Activated CD8-positive, alpha-beta T cell treated with anti-CD3 and anti-CD28 coated beads for 36 hours (primary cell): ENCODE measurements at regions not wholly inside any gene's neighbourhood (a gene's known extent, or its start where the extent isn't known, plus 50 kb on each side); places are given as distances from the start of the nearest gene placed in this dataset.

ENCODE experiments used
- ATAC-seq: fragments of 200-7000 bp; cut with Tn5 transposase; one replicate; pipeline ENCODE4 v1.10.0; 2021; ENCODE audit warnings: mild to moderate bottlenecking, moderate library complexity
- CTCF ChIA-PET: fragments of 350-600 bp; sonication (Branson Sonifier 250); formaldehyde crosslinking; loops from one replicate; lab custom pipeline; 2021; ENCODE audit warnings: antibody characterized with exemption; lab: Charles Lee
- POLR2A ChIA-PET: fragments of 350-600 bp; sonication (Branson Sonifier 250); formaldehyde crosslinking; loops from one replicate; lab custom pipeline; 2021; ENCODE audit warnings: antibody characterized with exemption; lab: Charles Lee
- DNase-seq: peaks from one replicate; pipeline ENCODE4 v3.0.0-alpha.2; 2020
- H3K27ac Mint-ChIP-seq: one replicate; pipeline ENCODE4 v1.8.0; 2021; ENCODE audit warnings: mild to moderate bottlenecking, mixed read lengths
- H3K27me3 Mint-ChIP-seq: one replicate; pipeline ENCODE4 v1.8.0; 2021; ENCODE audit warnings: mixed read lengths
- H3K36me3 Mint-ChIP-seq: one replicate; pipeline ENCODE4 v1.8.0; 2021; ENCODE audit warnings: low read depth, mixed read lengths
- H3K4me1 Mint-ChIP-seq: one replicate; pipeline ENCODE4 v1.8.0; 2021; ENCODE audit warnings: low read depth, mixed read lengths
- H3K4me3 Mint-ChIP-seq: one replicate; pipeline ENCODE4 v1.8.0; 2021; ENCODE audit warnings: mild to moderate bottlenecking, moderate library complexity, mixed read lengths
- H3K9me3 Mint-ChIP-seq: one replicate; pipeline ENCODE4 v1.8.0; 2021; ENCODE audit warnings: mixed read lengths
- intact Hi-C: fragments of 100-400 bp; cut with micrococcal nuclease; formaldehyde crosslinking; loops from one replicate; pipeline ENCODE4 v1.10.0; 2022
- TF ChIP-seq, protein P1 (sequence below): fragments of 200-600 bp; IDR thresholded peaks from one replicate; pipeline ENCODE4 v1.8.0; 2022; ENCODE audit warnings: antibody characterized with exemption, mild to moderate bottlenecking

DNA sequence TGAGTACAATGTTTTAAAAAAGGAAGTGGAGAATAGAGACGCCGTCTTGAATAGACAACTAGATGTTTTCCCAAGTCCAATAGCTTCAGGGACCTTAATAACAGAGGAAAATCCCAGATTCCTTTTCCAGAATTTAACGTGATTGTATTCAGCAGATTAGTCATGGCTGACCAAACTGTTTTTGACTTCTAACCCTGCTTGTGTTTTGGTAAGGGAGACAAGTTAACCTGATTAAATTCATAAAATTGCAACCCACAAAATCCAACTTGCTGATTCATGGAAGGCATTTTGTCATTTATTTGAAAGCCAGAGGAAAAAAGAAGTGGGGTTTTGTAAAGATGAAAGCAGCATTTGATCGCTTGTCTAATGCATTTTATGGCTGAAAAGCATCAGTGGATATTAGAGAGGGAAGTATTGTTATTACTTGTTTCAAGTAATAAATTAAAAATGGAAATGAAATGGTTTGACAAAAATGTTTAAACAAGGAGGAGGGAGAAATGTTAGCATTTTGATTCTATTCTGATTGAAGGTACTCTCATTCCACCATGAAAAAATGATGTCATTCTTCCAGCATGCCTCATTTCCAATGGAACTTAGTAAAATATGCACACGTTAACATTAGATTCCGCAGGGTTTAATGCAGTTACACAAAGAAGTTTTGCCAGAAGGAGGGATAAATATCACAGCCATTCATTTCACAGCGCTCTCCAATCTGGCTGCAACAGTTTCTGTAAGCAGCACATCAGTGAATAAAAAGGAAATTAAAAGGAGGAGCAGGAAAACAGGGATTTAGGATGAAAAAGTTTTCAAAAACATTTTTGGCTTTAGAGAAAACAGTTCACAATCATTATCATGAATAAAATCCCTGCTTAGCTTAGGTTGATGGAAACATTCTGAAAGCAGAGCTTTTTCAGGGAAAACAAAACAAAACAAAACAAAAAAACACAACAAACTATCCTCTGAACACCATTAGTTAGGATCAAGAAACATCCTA lies 314.7 kb downstream of the PRR16 start:
- Mint-ChIP-seq H3K9me3 (peaks cover 7% of the 10 kb centered on the region), H3K36me3 (no peaks in the 10 kb centered on the region), H3K4me1 (no peaks in the 10 kb centered on the region), H3K4me3 (no peak overlapping the region), H3K27me3 (no peaks in the 10 kb centered on the region), H3K27ac (no peak overlapping the region)
- TF ChIP-seq, protein P1, sequence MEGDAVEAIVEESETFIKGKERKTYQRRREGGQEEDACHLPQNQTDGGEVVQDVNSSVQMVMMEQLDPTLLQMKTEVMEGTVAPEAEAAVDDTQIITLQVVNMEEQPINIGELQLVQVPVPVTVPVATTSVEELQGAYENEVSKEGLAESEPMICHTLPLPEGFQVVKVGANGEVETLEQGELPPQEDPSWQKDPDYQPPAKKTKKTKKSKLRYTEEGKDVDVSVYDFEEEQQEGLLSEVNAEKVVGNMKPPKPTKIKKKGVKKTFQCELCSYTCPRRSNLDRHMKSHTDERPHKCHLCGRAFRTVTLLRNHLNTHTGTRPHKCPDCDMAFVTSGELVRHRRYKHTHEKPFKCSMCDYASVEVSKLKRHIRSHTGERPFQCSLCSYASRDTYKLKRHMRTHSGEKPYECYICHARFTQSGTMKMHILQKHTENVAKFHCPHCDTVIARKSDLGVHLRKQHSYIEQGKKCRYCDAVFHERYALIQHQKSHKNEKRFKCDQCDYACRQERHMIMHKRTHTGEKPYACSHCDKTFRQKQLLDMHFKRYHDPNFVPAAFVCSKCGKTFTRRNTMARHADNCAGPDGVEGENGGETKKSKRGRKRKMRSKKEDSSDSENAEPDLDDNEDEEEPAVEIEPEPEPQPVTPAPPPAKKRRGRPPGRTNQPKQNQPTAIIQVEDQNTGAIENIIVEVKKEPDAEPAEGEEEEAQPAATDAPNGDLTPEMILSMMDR: no peak
- ChIA-PET CTCF (no interaction called here), POLR2A (no interaction called here)
- intact Hi-C loops: no loop called here
- ATAC-seq (no peak), DNase-seq (no peak)

DNA sequence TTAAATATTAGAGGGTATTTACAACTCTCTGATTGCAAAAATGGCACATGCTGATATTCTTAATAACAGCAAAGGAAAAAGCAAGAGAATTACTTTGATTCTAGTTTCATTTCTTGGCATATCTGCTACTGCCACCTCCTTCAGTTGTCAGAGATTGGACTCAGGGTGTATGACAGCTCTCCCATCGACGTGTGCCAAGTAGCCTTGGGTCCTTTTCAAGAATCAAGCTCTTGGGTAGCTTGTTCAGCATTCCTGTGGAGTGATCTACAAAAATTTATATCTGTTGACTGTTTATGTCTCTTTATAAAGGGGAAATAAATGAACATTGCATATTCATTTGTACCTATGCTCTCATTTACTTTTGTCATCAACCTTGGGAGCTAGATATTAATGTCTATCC lies 315.6 kb downstream of the PRR16 start:
- Mint-ChIP-seq H3K27ac (no peak overlapping the region), H3K36me3 (no peaks in the 10 kb centered on the region), H3K4me3 (no peak overlapping the region), H3K27me3 (no peaks in the 10 kb centered on the region), H3K9me3 (peaks cover 8% of the 10 kb centered on the region), H3K4me1 (no peaks in the 10 kb centered on the region)
- intact Hi-C loops: no loop called here
- DNase-seq (no peak), ATAC-seq (no peak)
- ChIA-PET CTCF (no interaction called here), POLR2A (no interaction called here)
- TF ChIP-seq, protein P1: no peak

DNA sequence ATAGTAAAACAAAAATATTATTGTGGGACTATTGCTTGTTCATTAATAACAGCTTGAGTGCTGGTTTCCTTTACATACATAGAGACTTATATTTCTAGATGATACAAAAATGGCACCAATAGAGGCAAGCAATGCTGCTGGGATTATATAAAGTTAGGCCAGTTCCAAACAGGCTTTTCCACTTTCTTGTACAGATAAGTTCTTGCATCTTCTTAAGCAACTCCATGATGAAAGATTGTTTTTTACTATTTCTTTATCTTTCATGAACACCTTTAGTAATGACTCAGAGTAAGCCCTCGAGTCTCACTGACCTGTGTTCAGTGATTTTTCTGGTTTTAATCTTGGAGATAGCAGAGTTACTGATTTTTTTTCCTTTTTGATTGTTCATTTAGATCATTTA lies 324.4 kb downstream of the PRR16 start:
- ATAC-seq (no peak), DNase-seq (no peak)
- ChIA-PET CTCF (no interaction called here), POLR2A (no interaction called here)
- Mint-ChIP-seq H3K36me3 (no peaks in the 10 kb centered on the region), H3K4me3 (no peak overlapping the region), H3K27me3 (no peaks in the 10 kb centered on the region), H3K9me3 (peaks cover 2% of the 10 kb centered on the region), H3K4me1 (no peaks in the 10 kb centered on the region), H3K27ac (no peak overlapping the region)
- intact Hi-C loops: no loop called here
- TF ChIP-seq, protein P1: no peak

DNA sequence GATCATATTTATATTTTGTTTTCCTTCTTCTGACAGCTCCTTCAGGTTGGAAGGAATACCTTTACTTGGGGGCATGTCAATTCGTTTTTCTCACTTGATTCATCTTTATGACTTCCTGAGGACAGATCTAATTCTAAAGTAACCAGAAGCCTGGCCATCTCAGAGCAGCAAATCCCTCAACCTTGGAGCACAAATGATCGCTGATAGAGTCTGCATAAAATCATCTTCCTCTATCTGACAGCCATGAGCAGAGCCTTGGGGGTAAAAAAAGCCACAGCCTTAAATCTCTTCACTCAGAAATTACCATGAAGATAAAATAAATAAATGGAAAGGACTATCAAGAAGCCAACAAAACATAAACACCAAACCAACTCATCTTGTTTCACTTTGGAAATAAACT lies 325.8 kb downstream of the PRR16 start:
- no peak for ATAC-seq
- CTCF ChIA-PET: no interaction called here
- no peak for DNase-seq
- TF ChIP-seq, protein P1: no peak
- H3K9me3 Mint-ChIP-seq: no peaks in the 10 kb centered on the region
- no peak overlapping the region for H3K27ac Mint-ChIP-seq
- POLR2A ChIA-PET: no interaction called here
- H3K4me3 Mint-ChIP-seq: no peak overlapping the region
- H3K27me3 Mint-ChIP-seq: no peaks in the 10 kb centered on the region
- no peaks in the 10 kb centered on the region for H3K4me1 Mint-ChIP-seq
- intact Hi-C loops: no loop called here
- H3K36me3 Mint-ChIP-seq: no peaks in the 10 kb centered on the region

DNA sequence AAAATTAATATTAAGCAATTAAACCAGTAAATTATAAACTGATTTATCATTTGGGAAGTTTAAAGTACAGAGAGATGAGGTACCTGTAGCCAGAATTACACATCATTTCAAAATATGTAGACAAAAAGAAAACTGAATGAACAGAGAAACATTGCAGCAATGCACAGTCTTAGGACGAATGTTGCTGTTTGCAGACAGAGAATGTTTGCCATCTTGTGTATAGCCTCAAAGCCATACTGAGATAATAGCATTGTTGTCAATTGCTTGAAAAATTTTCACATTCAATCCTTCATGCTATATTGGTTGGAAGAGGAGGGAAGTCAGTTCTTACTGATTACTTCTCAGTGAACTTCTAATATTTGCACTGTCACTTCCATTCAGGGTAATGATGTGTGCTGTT lies 326.2 kb downstream of the PRR16 start:
- ChIA-PET CTCF (no interaction called here), POLR2A (no interaction called here)
- Mint-ChIP-seq H3K36me3 (no peaks in the 10 kb centered on the region), H3K4me1 (no peaks in the 10 kb centered on the region), H3K27me3 (no peaks in the 10 kb centered on the region), H3K27ac (no peak overlapping the region), H3K9me3 (no peaks in the 10 kb centered on the region), H3K4me3 (no peak overlapping the region)
- intact Hi-C loops: no loop called here
- ATAC-seq (no peak), DNase-seq (no peak)
- TF ChIP-seq, protein P1: no peak
